HCT116 (cell line): ENCODE measurements at regions not wholly inside any gene's neighbourhood (a gene's known extent, or its start where the extent isn't known, plus 50 kb on each side); places are given as distances from the start of the nearest gene placed in this dataset.
"Not testable (repeated sequence)": the region's sequence is repeated elsewhere in the genome, so short reads cannot be mapped to it uniquely, and the experiment has no call there.

Experiments
- ATAC-seq: fragments of 200-7000 bp; cut with Tn5 transposase; 2 replicates; pipeline ENCODE4 v1.9.1; 2020; ENCODE audit warnings: mild to moderate bottlenecking, moderate library complexity
- BruUV-seq: library from RNA; stranded (reverse); fragments of 400-500 nt; replicated peaks from 2 replicates; lab custom pipeline; 2021; lab: Mats Ljungman, UMichigan
- CTCF ChIA-PET: fragments of 300-600 bp; sonication (Branson Sonifier 250); formaldehyde crosslinking; loops from one replicate; lab custom pipeline; 2021; ENCODE audit warnings: antibody characterized with exemption; lab: Charles Lee
- POLR2A ChIA-PET: fragments of 300-600, 350-600 bp; sonication (Branson Sonifier 250); formaldehyde crosslinking; loops from one replicate; lab custom pipeline; 2021; ENCODE audit warnings: antibody characterized with exemption; lab: Charles Lee
- RAD21 ChIA-PET, 2 experiments: fragments of 300-600 bp; sonication (Branson Sonifier 250); formaldehyde crosslinking; loops; one replicate each; lab custom pipeline; 2023; ENCODE audit warnings: low total read pairs in 2 of 2; ENCODE audit not compliant: uncharacterized antibody in 2 of 2, unreplicated experiment in 2 of 2, low non-redundant PET in 1 of 2; lab: Charles Lee
- DNase-seq: peaks from one replicate; pipeline ENCODE4 v3.0.0-alpha.2; 2010; ENCODE audit warnings: low read depth, low spot score
- H2AFZ ChIP-seq: fragments of 200-600 bp; shearing (Covaris generic), sonication (generic); 2 replicates; pipeline ENCODE4 v1.6.1; 2017; ENCODE audit warnings: low read depth, mixed run types, mixed read lengths, antibody characterized with exemption, low read length; ENCODE audit not compliant: poor library complexity, severe bottlenecking
- H3K27ac ChIP-seq: 2 replicates; pipeline ENCODE4 v1.5.1; 2012; ENCODE audit warnings: low read depth, low read length
- H3K27me3 ChIP-seq: fragments of 200-600 bp; sonication (generic); 2 replicates; pipeline ENCODE4 v1.6.1; 2016; ENCODE audit warnings: mixed run types, low read length, mixed read lengths; ENCODE audit not compliant: insufficient read depth
- H3K36me3 ChIP-seq, 2 experiments: fragments of 200-500 bp in 1 of 2; fragments of 200-600 bp in 1 of 2; sonication (Bioruptor generic) in 1 of 2; sonication (generic) in 1 of 2; 2 replicates each; pipeline versions ENCODE4 v1.5.1 to v1.6.1; 2014 to 2016; ENCODE audit warnings: low read length in 2 of 2, inconsistent platforms in 1 of 2, mixed read lengths in 1 of 2, mixed run types in 1 of 2; ENCODE audit not compliant: insufficient read depth in 2 of 2, control insufficient read depth in 1 of 2
- H3K4me1 ChIP-seq, 2 experiments: fragments of 200-600 bp in 1 of 2; sonication (generic) in 1 of 2; 2 replicates each; pipeline versions ENCODE4 v1.5.1 to v1.6.1; 2012 to 2017; ENCODE audit warnings: low read length in 2 of 2, inconsistent platforms in 1 of 2, mild to moderate bottlenecking in 1 of 2, mixed read lengths in 1 of 2, mixed run types in 1 of 2, moderate library complexity in 1 of 2; ENCODE audit not compliant: insufficient read depth in 2 of 2, control insufficient read depth in 1 of 2
- H3K4me2 ChIP-seq: fragments of 200-600 bp; sonication (generic); 2 replicates; pipeline ENCODE4 v1.6.1; 2017; ENCODE audit warnings: mixed run types, low read length, mixed read lengths
- H3K4me3 ChIP-seq, 2 experiments: fragments of 200-600 bp in 1 of 2; sonication (generic) in 1 of 2; replicated peaks in 1 of 2; 2 replicates each; pipeline ENCODE4 v1.5.1; 2011 to 2016; ENCODE audit warnings: low read length in 2 of 2, control low read depth in 1 of 2, low read depth in 1 of 2, mild to moderate bottlenecking in 1 of 2, mixed read lengths in 1 of 2, mixed run types in 1 of 2
- H3K79me2 ChIP-seq: fragments of 200-600 bp; sonication (generic); 2 replicates; pipeline ENCODE4 v1.6.1; 2017; ENCODE audit warnings: mild to moderate bottlenecking, mixed run types, low read length, moderate library complexity, mixed read lengths; ENCODE audit not compliant: insufficient read depth
- H3K9ac ChIP-seq: fragments of 200-600 bp; sonication (generic); 2 replicates; pipeline ENCODE4 v1.6.1; 2016; ENCODE audit warnings: low read length, mixed read lengths
- H3K9me2 ChIP-seq: fragments of 200-600 bp; sonication (generic), shearing (Covaris generic); 2 replicates; pipeline ENCODE4 v1.6.1; 2017; ENCODE audit warnings: mixed run types, mild to moderate bottlenecking, moderate library complexity; ENCODE audit not compliant: insufficient read depth
- H3K9me3 ChIP-seq, 2 experiments: fragments of 200-500 bp in 1 of 2; fragments of 200-600 bp in 1 of 2; sonication (Bioruptor generic) in 1 of 2; sonication (generic) in 1 of 2; 2 replicates each; pipeline ENCODE4 v1.6.1; 2014 to 2017; ENCODE audit warnings: low read length in 2 of 2, mixed read lengths in 2 of 2, inconsistent platforms in 1 of 2, low read depth in 1 of 2, mild to moderate bottlenecking in 1 of 2, mixed run types in 1 of 2, moderate library complexity in 1 of 2; ENCODE audit not compliant: control insufficient read depth in 1 of 2, insufficient read depth in 1 of 2
- H4K20me1 ChIP-seq: fragments of 200-600 bp; sonication (generic), shearing (Covaris generic); 2 replicates; pipeline ENCODE4 v1.6.1; 2017; ENCODE audit warnings: mixed run types, mild to moderate bottlenecking, moderate library complexity; ENCODE audit not compliant: insufficient read depth
- ATF3 ChIP-seq: IDR thresholded peaks from 2 replicates; pipeline ENCODE4 v1.6.1; 2012
- CEBPB ChIP-seq: IDR thresholded peaks from 2 replicates; pipeline ENCODE4 v1.6.1; 2012; ENCODE audit warnings: low read depth
- EGR1 ChIP-seq: IDR thresholded peaks from 2 replicates; pipeline ENCODE4 v1.6.1; 2012; ENCODE audit warnings: low read depth
- EZH2phosphoT487 ChIP-seq: fragments of 200-600 bp; IDR thresholded peaks from 2 replicates; pipeline ENCODE4 v1.6.1; 2018; ENCODE audit warnings: antibody characterized with exemption, borderline replicate concordance
- FOSL1 ChIP-seq: IDR thresholded peaks from 2 replicates; pipeline ENCODE4 v1.6.1; 2012; ENCODE audit warnings: low read depth
- JUND ChIP-seq: IDR thresholded peaks from 2 replicates; pipeline ENCODE4 v1.6.1; 2012
- MAX ChIP-seq: IDR thresholded peaks from 2 replicates; pipeline ENCODE4 v1.6.1; 2012
- POLR2A ChIP-seq: IDR thresholded peaks from 2 replicates; pipeline ENCODE4 v1.7.0; 2011; ENCODE audit warnings: borderline replicate concordance; ENCODE audit not compliant: insufficient read depth, insufficient read length; ENCODE audit errors: extremely low read depth
- POLR2AphosphoS5 ChIP-seq: IDR thresholded peaks from 2 replicates; pipeline ENCODE4 v1.6.1; 2011; ENCODE audit warnings: mild to moderate bottlenecking, low read depth, low read length, moderate library complexity
- REST ChIP-seq: IDR thresholded peaks from 2 replicates; pipeline ENCODE4 v1.6.1; 2012; ENCODE audit warnings: low read depth
- SIN3A ChIP-seq: IDR thresholded peaks from 2 replicates; pipeline ENCODE4 v1.6.1; 2012; ENCODE audit warnings: low read depth
- SP1 ChIP-seq: IDR thresholded peaks from 2 replicates; pipeline ENCODE4 v1.6.1; 2012; ENCODE audit warnings: low read depth
- SRF ChIP-seq: IDR thresholded peaks from 2 replicates; pipeline ENCODE4 v1.6.1; 2012; ENCODE audit warnings: low read depth
- TCF7L2 ChIP-seq: IDR thresholded peaks from 2 replicates; pipeline ENCODE4 v1.7.0; 2011; ENCODE audit warnings: borderline replicate concordance, inconsistent platforms; ENCODE audit not compliant: insufficient read depth, insufficient read length; ENCODE audit errors: extremely low read depth
- YY1 ChIP-seq: IDR thresholded peaks from 2 replicates; pipeline ENCODE4 v1.6.1; 2011; ENCODE audit warnings: low read length, low read depth, moderate library complexity, mild to moderate bottlenecking; ENCODE audit not compliant: insufficient replicate concordance; ENCODE audit errors: extremely low read depth
- ZFX ChIP-seq: fragments of 450-650 bp; IDR thresholded peaks from 2 replicates; pipeline ENCODE4 v1.6.1; 2017
- intact Hi-C: fragments of 100-400 bp; cut with micrococcal nuclease; formaldehyde crosslinking; loops from 2 replicates; pipeline ENCODE4 v1.10.0; 2022
- TF ChIP-seq, protein P1 (sequence below), 3 experiments: fragments of 200-600 bp in 1 of 3; sonication (generic) in 1 of 3; IDR thresholded peaks in 2 of 3; conservative IDR thresholded peaks in 1 of 3; 2 replicates each; pipeline ENCODE4 v1.5.1; 2012 to 2017; ENCODE audit warnings: low read depth in 2 of 3, low read length in 2 of 3, antibody characterized with exemption in 1 of 3, borderline replicate concordance in 1 of 3, control low read depth in 1 of 3, mild to moderate bottlenecking in 1 of 3, mixed read lengths in 1 of 3, mixed run types in 1 of 3, moderate library complexity in 1 of 3; ENCODE audit not compliant: insufficient read depth in 1 of 3

- H3K4me2 ChIP-seq, H3K27ac ChIP-seq, POLR2A ChIA-PET, H3K9me2 ChIP-seq, H3K36me3 ChIP-seq, H3K4me3 ChIP-seq, ATAC-seq, H3K27me3 ChIP-seq, BruUV-seq, H2AFZ ChIP-seq, H3K79me2 ChIP-seq, H3K9me3 ChIP-seq, H3K9ac ChIP-seq, RAD21 ChIA-PET, H3K4me1 ChIP-seq, DNase-seq, intact Hi-C loops, CTCF ChIA-PET, H4K20me1 ChIP-seq: not testable (repeated sequence)
Observed at GRCh38 chr10:46210427-46210826, 76.4 kb upstream of the ANTXRL start.

DNA sequence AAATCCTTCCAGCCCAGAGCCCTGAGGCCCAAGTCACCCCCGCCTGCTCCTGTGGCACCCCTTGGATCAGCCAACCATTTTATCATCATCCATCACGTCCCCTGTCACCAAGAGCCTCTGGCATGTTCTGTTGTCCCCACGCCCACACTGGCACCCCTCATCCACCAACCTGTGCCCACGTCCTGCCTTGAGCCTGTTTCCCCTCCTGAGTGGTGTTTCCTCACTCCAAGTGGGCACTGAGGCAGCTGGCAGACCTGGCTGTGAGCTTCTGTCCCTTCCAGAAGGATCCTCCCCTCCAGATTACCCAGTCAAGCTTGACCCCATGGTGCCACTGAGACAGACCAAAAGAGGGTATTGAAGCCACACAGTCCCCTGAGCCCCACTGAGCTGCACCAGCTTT, 71.4 kb upstream of the ANTXRL start:
- intact Hi-C loops = no loop called here
- no TSS peak for BruUV-seq
- H3K4me1 ChIP-seq = no peaks in the 10 kb centered on the region
- H3K79me2 ChIP-seq = no peaks in the 10 kb centered on the region
- RAD21 ChIA-PET = no interaction called here
- H3K36me3 ChIP-seq = no peaks in the 10 kb centered on the region
- H2AFZ ChIP-seq = no peak overlapping the region
- TF ChIP-seq JUND = no peak
- TF ChIP-seq SP1 = no peak
- TF ChIP-seq POLR2A = no peak
- no peak for TF ChIP-seq EGR1
- TF ChIP-seq EZH2phosphoT487 = no peak
- TF ChIP-seq FOSL1 = no peak
- no peak for TF ChIP-seq SRF
- no peak for TF ChIP-seq MAX
- TF ChIP-seq ATF3 = no peak
- TF ChIP-seq CEBPB = no peak
- no peak for TF ChIP-seq POLR2AphosphoS5
- no peak for TF ChIP-seq ZFX
- TF ChIP-seq YY1 = no peak
- TF ChIP-seq SIN3A = no peak
- TF ChIP-seq TCF7L2 = no peak
- TF ChIP-seq REST = no peak
- TF ChIP-seq, protein P1, sequence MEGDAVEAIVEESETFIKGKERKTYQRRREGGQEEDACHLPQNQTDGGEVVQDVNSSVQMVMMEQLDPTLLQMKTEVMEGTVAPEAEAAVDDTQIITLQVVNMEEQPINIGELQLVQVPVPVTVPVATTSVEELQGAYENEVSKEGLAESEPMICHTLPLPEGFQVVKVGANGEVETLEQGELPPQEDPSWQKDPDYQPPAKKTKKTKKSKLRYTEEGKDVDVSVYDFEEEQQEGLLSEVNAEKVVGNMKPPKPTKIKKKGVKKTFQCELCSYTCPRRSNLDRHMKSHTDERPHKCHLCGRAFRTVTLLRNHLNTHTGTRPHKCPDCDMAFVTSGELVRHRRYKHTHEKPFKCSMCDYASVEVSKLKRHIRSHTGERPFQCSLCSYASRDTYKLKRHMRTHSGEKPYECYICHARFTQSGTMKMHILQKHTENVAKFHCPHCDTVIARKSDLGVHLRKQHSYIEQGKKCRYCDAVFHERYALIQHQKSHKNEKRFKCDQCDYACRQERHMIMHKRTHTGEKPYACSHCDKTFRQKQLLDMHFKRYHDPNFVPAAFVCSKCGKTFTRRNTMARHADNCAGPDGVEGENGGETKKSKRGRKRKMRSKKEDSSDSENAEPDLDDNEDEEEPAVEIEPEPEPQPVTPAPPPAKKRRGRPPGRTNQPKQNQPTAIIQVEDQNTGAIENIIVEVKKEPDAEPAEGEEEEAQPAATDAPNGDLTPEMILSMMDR (IDR thresholded peaks at IDR 0.05 in 2 of 3, conservative IDR thresholded peaks at IDR 0.05 in 1 of 3; ENCODE audit: borderline replicate concordance in 1 of 3, insufficient read depth in 1 of 3, low read depth in 2 of 3, low read length in 2 of 3) = no peak
- POLR2A ChIA-PET = no interaction called here
- no peak for ATAC-seq
- no peak overlapping the region for H3K27ac ChIP-seq
- CTCF ChIA-PET = no interaction called here
- H3K4me3 ChIP-seq = no peak overlapping the region
- no peak overlapping the region for H3K9ac ChIP-seq
- no peaks in the 10 kb centered on the region for H4K20me1 ChIP-seq
- no peak overlapping the region for H3K4me2 ChIP-seq
- H3K27me3 ChIP-seq = peaks cover 3% of the 10 kb centered on the region; the same call in 1 of the 2 replicates
- no peaks in the 10 kb centered on the region for H3K9me2 ChIP-seq
- no peak for DNase-seq
- H3K9me3 ChIP-seq = no peaks in the 10 kb centered on the region
